Tongue (tissue), 1 donor: ENCODE measurements at regions not wholly inside any gene's neighbourhood (a gene's known extent, or its start where the extent isn't known, plus 50 kb on each side); places are given as distances from the start of the nearest gene placed in this dataset.
"Not testable (repeated sequence)": the region's sequence is repeated elsewhere in the genome, so short reads cannot be mapped to it uniquely, and the experiment has no call there.

ENCODE experiments used
- DNase-seq: peaks from one replicate; pipeline ENCODE4 v3.0.0-alpha.2; 2015

- DNase-seq = no peak
These were observed 133.4 kb downstream of the SLC25A46 start for GRCh38 chr5:110872200-110872599.

GRCh38 chr5:110872963-110873362, 134.2 kb downstream of the SLC25A46 start:
- DNase-seq = no peak

- no peak for DNase-seq
These were observed 135.1 kb downstream of the SLC25A46 start for GRCh38 chr5:110873773-110874437.

GRCh38 chr5:110875115-110875514, 136.3 kb downstream of the SLC25A46 start:
- DNase-seq = not testable (repeated sequence)

GRCh38 chr5:110878115-110878514, 139.3 kb downstream of the SLC25A46 start:
- no peak for DNase-seq

- no peak for DNase-seq
These were observed 140.9 kb downstream of the SLC25A46 start for GRCh38 chr5:110879675-110880074.

- peak; percentile 64 for DNase-seq
These were observed 141.6 kb downstream of the SLC25A46 start for GRCh38 chr5:110880413-110880812.

GRCh38 chr5:110884005-110884404, 145.2 kb downstream of the SLC25A46 start:
- DNase-seq = no peak

- not testable (repeated sequence) for DNase-seq
These were observed 148.4 kb downstream of the SLC25A46 start for GRCh38 chr5:110887170-110887569.

GRCh38 chr5:110893854-110894483, 155.2 kb downstream of the SLC25A46 start:
- DNase-seq = not testable (repeated sequence)

GRCh38 chr5:110894805-110895204, 156.0 kb downstream of the SLC25A46 start:
- no peak for DNase-seq

- peak; percentile 66 for DNase-seq
These were observed 158.1 kb downstream of the SLC25A46 start for GRCh38 chr5:110896901-110897300.

- DNase-seq = no peak
These were observed 161.0 kb downstream of the SLC25A46 start for GRCh38 chr5:110899566-110900412.

- no peak for DNase-seq
These were observed 162.0 kb downstream of the SLC25A46 start for GRCh38 chr5:110900829-110901228.

GRCh38 chr5:110903966-110904365, 165.2 kb downstream of the SLC25A46 start:
- no peak for DNase-seq

- no peak for DNase-seq
These were observed 162.7 kb upstream of the TSLP start for GRCh38 chr5:110908848-110909247.

GRCh38 chr5:110909415-110909814, 162.1 kb upstream of the TSLP start:
- DNase-seq = no peak

- DNase-seq = peak; percentile 29
These were observed 161.6 kb upstream of the TSLP start for GRCh38 chr5:110909950-110910349.

GRCh38 chr5:110913221-110913620, 158.3 kb upstream of the TSLP start:
- DNase-seq = no peak

- peak; percentile 21 for DNase-seq
These were observed 155.0 kb upstream of the TSLP start for GRCh38 chr5:110916381-110917049.

- no peak for DNase-seq
These were observed 154.2 kb upstream of the TSLP start for GRCh38 chr5:110917161-110917875.

- DNase-seq = no peak
These were observed 152.8 kb upstream of the TSLP start for GRCh38 chr5:110918683-110919082.
